ENCODE measurements at regions not wholly inside any gene's neighbourhood (a gene's known extent, or its start where the extent isn't known, plus 50 kb on each side); places are given as distances from the start of the nearest gene placed in this dataset.
"Not testable (repeated sequence)": the region's sequence is repeated elsewhere in the genome, so short reads cannot be mapped to it uniquely, and the experiment has no call there.

GRCh38 chrX:88956059-88956458 lies 209.0 kb downstream of the CPXCR1 start:
- TF ChIP-seq CTCF (conservative IDR thresholded peaks at IDR 0.05 in 1 of 2, IDR thresholded peaks at IDR 0.05 in 1 of 2; ENCODE audit: extremely low read depth in 1 of 2, insufficient read depth in 1 of 2, low read depth in 1 of 2, low read length in 2 of 2); EZH2 (IDR thresholded peaks at IDR 0.05; ENCODE audit: borderline replicate concordance, low read length): not testable (repeated sequence)

Measured in mammary epithelial cell (primary cell).